ENCODE measurements at regions not wholly inside any gene's neighbourhood (a gene's known extent, or its start where the extent isn't known, plus 50 kb on each side); places are given as distances from the start of the nearest gene placed in this dataset.

GRCh38 chr4:4704267-4704666, 155.2 kb upstream of the MSX1 start:
- RAD21 ChIA-PET (ENCODE audit: low non-redundant PET in 1 of 2, low total read pairs in 2 of 2, uncharacterized antibody in 2 of 2, unreplicated experiment in 2 of 2): no interaction called here
- intact Hi-C loops (cut with micrococcal nuclease): no loop called here
- no peak overlapping the region for H3K27ac ChIP-seq (ENCODE audit: low read depth, low read length)

More at GRCh38 chr4:4704267-4704666, 155.2 kb upstream of the MSX1 start:
- no peak for TF ChIP-seq ELF1 (IDR thresholded peaks at IDR 0.05; ENCODE audit: borderline replicate concordance, low read depth)
- no peak for TF ChIP-seq ZFX (IDR thresholded peaks at IDR 0.05)
- TF ChIP-seq REST (IDR thresholded peaks at IDR 0.05; ENCODE audit: low read depth): no peak
- TF ChIP-seq SRF (IDR thresholded peaks at IDR 0.05; ENCODE audit: low read depth): no peak
- TF ChIP-seq CEBPB (IDR thresholded peaks at IDR 0.05; ENCODE audit: low read depth): no peak
- TF ChIP-seq FOSL1 (IDR thresholded peaks at IDR 0.05; ENCODE audit: low read depth): no peak
- no peak for TF ChIP-seq CTCF (IDR thresholded peaks at IDR 0.05 in 2 of 3, conservative IDR thresholded peaks at IDR 0.05 in 1 of 3; ENCODE audit: borderline replicate concordance in 1 of 3, insufficient read depth in 1 of 3, low read depth in 2 of 3, low read length in 2 of 3)
- TF ChIP-seq JUND (IDR thresholded peaks at IDR 0.05): no peak
- TF ChIP-seq SIN3A (IDR thresholded peaks at IDR 0.05; ENCODE audit: low read depth): no peak
- TF ChIP-seq EZH2 (IDR thresholded peaks at IDR 0.05): no peak
- TF ChIP-seq POLR2A (IDR thresholded peaks at IDR 0.05; ENCODE audit: borderline replicate concordance, extremely low read depth, insufficient read depth, insufficient read length): no peak
- no peak for TF ChIP-seq MAX (IDR thresholded peaks at IDR 0.05)
- no peak for TF ChIP-seq TCF7L2 (IDR thresholded peaks at IDR 0.05; ENCODE audit: borderline replicate concordance, extremely low read depth, insufficient read depth, insufficient read length)
- TF ChIP-seq ZBTB33 (IDR thresholded peaks at IDR 0.05; ENCODE audit: extremely low read depth, insufficient replicate concordance, low read length): no peak
- no peak for TF ChIP-seq ATF3 (IDR thresholded peaks at IDR 0.05)
- TF ChIP-seq CBX3 (IDR thresholded peaks at IDR 0.05; ENCODE audit: low read depth): no peak
- no peak for TF ChIP-seq ZNF274 (IDR thresholded peaks at IDR 0.05; ENCODE audit: low read depth, low read length)
- BruUV-seq (replicated peaks): no TSS peak
- Histone ChIP-seq H3K4me1 (ENCODE audit: control insufficient read depth in 1 of 2, insufficient read depth in 2 of 2, low read length in 2 of 2) (no peaks in the 10 kb centered on the region), H3K9me3 (ENCODE audit: control insufficient read depth in 1 of 2, insufficient read depth in 1 of 2, low read depth in 1 of 2, low read length in 2 of 2) (no peaks in the 10 kb centered on the region), H3K79me2 (ENCODE audit: insufficient read depth, low read length) (no peaks in the 10 kb centered on the region), H2AFZ (ENCODE audit: low read depth, low read length, poor library complexity, severe bottlenecking) (no peak overlapping the region), H3K27me3 (ENCODE audit: insufficient read depth, low read length) (no peaks in the 10 kb centered on the region), H4K20me1 (ENCODE audit: insufficient read depth) (no peaks in the 10 kb centered on the region), H3K36me3 (ENCODE audit: control insufficient read depth in 1 of 2, insufficient read depth in 2 of 2, low read length in 2 of 2) (no peaks in the 10 kb centered on the region), H3K4me2 (ENCODE audit: low read length) (no peak overlapping the region), H3K4me3 (replicated peaks in 1 of 2; ENCODE audit: low read depth in 1 of 2, low read length in 2 of 2) (no peak overlapping the region), H3K9ac (ENCODE audit: low read length) (no peak overlapping the region), H3K9me2 (ENCODE audit: insufficient read depth) (no peaks in the 10 kb centered on the region)
- DNase-seq (ENCODE audit: low read depth, low spot score) (no peak), ATAC-seq (no peak)
- POLR2A ChIA-PET: no interaction called here
- CTCF ChIA-PET: no interaction called here
